Caco-2 (cell line): ENCODE measurements at regions not wholly inside any gene's neighbourhood (a gene's known extent, or its start where the extent isn't known, plus 50 kb on each side); places are given as distances from the start of the nearest gene placed in this dataset.

Source experiments
- BruUV-seq: library from RNA; stranded (reverse); fragments of 400-500 nt; replicated peaks from 2 replicates; lab custom pipeline; 2021; lab: Mats Ljungman, UMichigan
- CTCF ChIA-PET: fragments of 300-600 bp; sonication (Branson Sonifier 250); formaldehyde crosslinking; loops from one replicate; lab custom pipeline; 2022; ENCODE audit warnings: antibody characterized with exemption; lab: Charles Lee
- POLR2A ChIA-PET: fragments of 300-600 bp; sonication (Branson Sonifier 250); formaldehyde crosslinking; loops from one replicate; lab custom pipeline; 2022; ENCODE audit warnings: antibody characterized with exemption; lab: Charles Lee
- DNase-seq, 2 experiments: peaks; one replicate each; pipeline versions ENCODE4 v3.0.0 to v3.0.0-alpha.2; 2020 to 2022
- H3K27me3 ChIP-seq: replicated peaks from 2 replicates; pipeline ENCODE4 v1.6.0; 2011; ENCODE audit warnings: low read length; ENCODE audit not compliant: control insufficient read depth, insufficient read depth
- H3K36me3 ChIP-seq: 2 replicates; pipeline ENCODE4 v1.5.1; 2011; ENCODE audit warnings: low read length; ENCODE audit not compliant: control insufficient read depth, insufficient read depth
- H3K4me1 ChIP-seq: fragments of 250-450 bp; sonication (Bioruptor Pico); 2 replicates; pipeline ENCODE4 v1.5.1; 2020; ENCODE audit warnings: mild to moderate bottlenecking
- H3K4me3 ChIP-seq: 2 replicates; pipeline ENCODE4 v1.5.1; 2011; ENCODE audit warnings: low read depth, mild to moderate bottlenecking, control low read depth, low read length
- H3K9me3 ChIP-seq: fragments of 250-450 bp; sonication (Bioruptor Pico); 2 replicates; pipeline ENCODE4 v1.5.1; 2020; ENCODE audit warnings: mild to moderate bottlenecking, moderate library complexity
- H3K27ac Mint-ChIP-seq: one replicate; pipeline ENCODE4 v1.8.0; 2022; ENCODE audit warnings: mixed read lengths; ENCODE audit not compliant: unreplicated experiment
- H3K27me3 Mint-ChIP-seq: one replicate; pipeline ENCODE4 v1.8.0; 2022; ENCODE audit warnings: mixed read lengths; ENCODE audit not compliant: insufficient read depth, unreplicated experiment
- H3K36me3 Mint-ChIP-seq: one replicate; pipeline ENCODE4 v1.8.0; 2022; ENCODE audit warnings: mild to moderate bottlenecking, mixed read lengths; ENCODE audit not compliant: insufficient read depth, unreplicated experiment
- H3K4me1 Mint-ChIP-seq: one replicate; pipeline ENCODE4 v1.8.0; 2022; ENCODE audit warnings: low read depth, mixed read lengths; ENCODE audit not compliant: unreplicated experiment
- H3K4me3 Mint-ChIP-seq: one replicate; pipeline ENCODE4 v1.8.0; 2022; ENCODE audit warnings: mild to moderate bottlenecking, moderate library complexity, mixed read lengths; ENCODE audit not compliant: unreplicated experiment
- H3K9me3 Mint-ChIP-seq: one replicate; pipeline ENCODE4 v1.8.0; 2022; ENCODE audit warnings: mixed read lengths; ENCODE audit not compliant: unreplicated experiment
- CTCF ChIP-seq, 2 experiments: fragments of 200-600 bp in 1 of 2; IDR thresholded peaks; 1 replicate in 1 of 2; 2 replicates in 1 of 2; pipeline versions ENCODE4 v1.5.1 to v1.8.0; 2011 to 2022; ENCODE audit warnings: antibody characterized with exemption in 1 of 2, control low read depth in 1 of 2, inconsistent platforms in 1 of 2, low read depth in 1 of 2, low read length in 1 of 2, mild to moderate bottlenecking in 1 of 2, moderate library complexity in 1 of 2; ENCODE audit not compliant: insufficient read depth in 1 of 2, severe bottlenecking in 1 of 2, unreplicated experiment in 1 of 2
- intact Hi-C: fragments of 100-400 bp; cut with micrococcal nuclease; formaldehyde crosslinking; loops from one replicate; pipeline ENCODE4 v1.10.0; 2022; ENCODE audit not compliant: unreplicated experiment

DNA sequence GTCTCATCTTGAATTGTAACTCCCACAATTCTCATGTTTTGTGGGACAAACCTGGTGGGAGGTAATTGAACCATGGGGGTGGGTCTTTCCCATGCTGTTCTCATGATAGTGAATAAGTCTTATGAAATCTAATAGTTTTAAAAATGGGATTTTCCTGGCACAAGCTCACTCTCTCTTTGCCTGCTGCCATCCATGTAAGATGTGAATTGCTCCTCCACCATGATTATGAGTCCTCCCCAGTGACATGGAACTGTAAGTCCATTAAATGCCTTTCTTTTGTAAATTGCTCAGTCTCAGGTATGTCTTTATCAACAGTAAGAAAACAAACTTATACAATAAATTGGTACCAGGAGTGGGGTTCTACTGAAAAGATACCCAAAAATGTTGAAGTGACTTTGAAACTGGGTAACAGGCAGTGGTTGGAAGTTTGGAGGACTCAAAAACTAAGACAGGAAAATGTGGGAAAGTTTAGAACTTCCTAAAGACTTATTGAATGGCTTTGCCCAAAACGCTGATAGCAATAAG, 601.4 kb downstream of the ZEB2 start:
- no peak for DNase-seq
- POLR2A ChIA-PET = no interaction called here
- Histone ChIP-seq H3K36me3 (no peaks in the 10 kb centered on the region), H3K9me3 (peaks cover 12% of the 10 kb centered on the region), H3K4me3 (no peak overlapping the region), H3K4me1 (no peaks in the 10 kb centered on the region), H3K27me3 (no peaks in the 10 kb centered on the region)
- H3K27me3 Mint-ChIP-seq = no peaks in the 10 kb centered on the region
- no peak overlapping the region for H3K27ac Mint-ChIP-seq
- intact Hi-C loops = no loop called here
- no TSS peak for BruUV-seq
- CTCF ChIA-PET = no interaction called here
- peaks cover 28% of the 10 kb centered on the region for H3K9me3 Mint-ChIP-seq
- no peak for TF ChIP-seq CTCF (IDR thresholded peaks at IDR 0.05; ENCODE audit: insufficient read depth in 1 of 2, low read depth in 1 of 2, low read length in 1 of 2, severe bottlenecking in 1 of 2, unreplicated experiment in 1 of 2)
- H3K36me3 Mint-ChIP-seq = no peaks in the 10 kb centered on the region
- H3K4me3 Mint-ChIP-seq = no peak overlapping the region
- H3K4me1 Mint-ChIP-seq = no peaks in the 10 kb centered on the region

GRCh38 chr2:143916781-143917180, 603.1 kb downstream of the ZEB2 start:
- CTCF ChIA-PET = no interaction called here
- no peaks in the 10 kb centered on the region for H3K4me1 Mint-ChIP-seq

DNA sequence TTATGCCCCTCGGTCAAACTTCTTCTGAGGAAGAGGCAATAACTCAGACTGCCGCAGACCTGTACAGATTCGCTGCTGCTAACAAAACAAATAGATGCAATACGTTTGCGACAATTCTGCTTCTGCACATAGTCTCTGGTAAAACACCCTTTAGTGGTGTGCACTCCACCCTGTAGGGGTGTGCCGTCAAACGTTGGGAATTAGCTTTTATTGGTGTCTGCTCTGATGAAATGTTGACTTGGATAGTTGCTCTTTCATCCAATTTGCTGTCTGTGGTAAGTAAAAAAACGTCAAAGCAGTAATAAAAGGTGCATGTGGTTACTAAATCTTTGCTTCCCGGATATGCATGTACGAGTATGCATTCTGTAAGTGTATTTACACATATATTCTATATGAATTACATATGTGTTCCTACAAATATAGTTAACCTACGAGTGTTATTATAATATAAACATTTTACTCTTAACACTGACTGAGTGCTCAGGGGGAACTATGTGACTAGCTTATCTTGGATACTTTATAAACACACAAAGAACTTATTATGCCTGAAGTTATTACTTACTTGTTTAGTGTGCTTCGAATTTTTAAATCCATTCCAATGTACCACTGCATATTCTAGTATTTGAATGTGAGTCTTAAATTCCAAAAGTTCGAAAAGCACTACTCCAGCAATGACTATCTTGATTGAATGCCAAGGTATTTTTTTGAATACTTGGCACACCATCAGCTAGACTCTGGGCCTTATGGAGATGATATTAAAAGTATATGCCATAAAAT, 610.2 kb downstream of the ZEB2 start:
- no TSS peak for BruUV-seq
- Mint-ChIP-seq H3K4me1 (no peaks in the 10 kb centered on the region), H3K4me3 (peak overlapping the region; percentile 4), H3K36me3 (no peaks in the 10 kb centered on the region), H3K9me3 (no peaks in the 10 kb centered on the region), H3K27ac (no peak overlapping the region), H3K27me3 (peaks cover 7% of the 10 kb centered on the region)
- H3K4me3 ChIP-seq = no peak overlapping the region
- no peaks in the 10 kb centered on the region for H3K36me3 ChIP-seq
- no peak for TF ChIP-seq CTCF (IDR thresholded peaks at IDR 0.05; ENCODE audit: insufficient read depth in 1 of 2, low read depth in 1 of 2, low read length in 1 of 2, severe bottlenecking in 1 of 2, unreplicated experiment in 1 of 2)
- no peak for DNase-seq
- H3K9me3 ChIP-seq = no peaks in the 10 kb centered on the region
- intact Hi-C loops = no loop called here
- POLR2A ChIA-PET = no interaction called here
- CTCF ChIA-PET = no interaction called here
- H3K27me3 ChIP-seq = no peaks in the 10 kb centered on the region
- H3K4me1 ChIP-seq = no peaks in the 10 kb centered on the region

More at GRCh38 chr2:143916781-143917180, 603.1 kb downstream of the ZEB2 start:
- BruUV-seq = no TSS peak
- Histone ChIP-seq H3K4me3 (no peak overlapping the region), H3K9me3 (peaks cover 12% of the 10 kb centered on the region), H3K4me1 (no peaks in the 10 kb centered on the region), H3K36me3 (no peaks in the 10 kb centered on the region), H3K27me3 (no peaks in the 10 kb centered on the region)
- Mint-ChIP-seq H3K9me3 (peaks cover 28% of the 10 kb centered on the region), H3K4me3 (no peak overlapping the region), H3K27me3 (no peaks in the 10 kb centered on the region), H3K36me3 (no peaks in the 10 kb centered on the region), H3K27ac (no peak overlapping the region)
- POLR2A ChIA-PET = no interaction called here
- DNase-seq = no peak
- intact Hi-C loops = no loop called here
- no peak for TF ChIP-seq CTCF (IDR thresholded peaks at IDR 0.05; ENCODE audit: insufficient read depth in 1 of 2, low read depth in 1 of 2, low read length in 1 of 2, severe bottlenecking in 1 of 2, unreplicated experiment in 1 of 2)
